ENCODE measurements at regions not wholly inside any gene's neighbourhood (a gene's known extent, or its start where the extent isn't known, plus 50 kb on each side); places are given as distances from the start of the nearest gene placed in this dataset.

DNA sequence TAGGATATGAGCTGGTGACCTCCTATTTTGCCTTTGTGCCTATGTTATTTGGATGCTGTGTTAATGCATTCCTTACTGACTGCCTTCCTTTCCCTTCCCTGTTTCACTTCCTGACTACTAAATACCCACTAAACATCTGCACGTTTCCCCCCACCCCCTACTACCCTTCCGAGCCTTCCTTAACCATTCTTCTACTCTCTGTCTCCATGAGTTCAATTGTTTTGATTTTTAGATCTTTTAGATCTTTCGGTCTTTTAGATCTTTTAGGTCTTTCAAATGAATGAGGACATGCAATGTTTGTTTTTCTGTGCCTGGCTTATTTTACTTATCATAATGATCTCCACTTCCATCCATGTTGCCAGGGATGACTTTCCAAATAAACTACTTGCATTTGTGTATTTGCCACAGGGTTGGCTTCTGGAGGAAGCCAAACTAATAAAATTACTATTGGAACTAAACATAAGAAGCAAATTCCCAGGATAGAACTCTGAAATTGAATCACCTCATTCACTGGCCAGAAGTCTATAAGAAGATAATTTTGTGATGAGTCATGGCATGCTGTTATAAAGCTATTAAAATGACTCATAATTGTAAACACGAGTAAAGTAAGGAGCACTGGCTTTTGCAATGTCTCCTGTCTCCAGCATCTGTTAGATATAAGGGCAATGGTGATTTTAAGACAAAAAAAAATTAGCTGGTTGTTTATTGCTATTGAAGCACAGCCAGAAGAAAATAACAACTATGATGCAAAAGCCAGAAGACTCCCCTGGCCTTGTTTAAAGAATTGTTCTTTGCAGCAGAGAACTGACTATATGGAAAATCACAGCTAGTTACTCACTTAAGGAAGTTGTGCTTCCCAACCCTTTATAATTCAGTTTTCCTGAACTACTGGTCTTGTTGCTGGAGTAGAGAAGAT is 586.3 kb downstream of the LRFN5 start:
- peak; percentile 58 for DNase-seq (ENCODE audit: low spot score)

DNA sequence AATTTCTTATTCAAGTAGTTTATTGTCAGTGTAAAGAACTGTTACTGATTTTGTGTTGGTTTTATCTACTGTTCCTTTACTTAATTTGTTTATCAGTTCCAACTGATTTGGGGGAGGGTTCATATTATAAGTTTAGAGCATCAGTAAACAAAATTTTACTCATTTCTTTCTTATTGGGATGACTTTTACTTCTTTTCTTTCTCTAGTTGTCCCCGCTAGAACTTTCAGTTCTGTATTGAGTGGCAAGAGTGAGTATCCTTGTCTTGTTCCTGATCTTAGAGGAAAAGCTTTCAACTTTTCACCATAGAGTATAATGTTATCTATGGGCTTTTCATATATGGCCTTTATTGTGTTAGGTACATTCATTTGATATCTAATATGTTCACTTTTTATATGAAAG is 584.1 kb downstream of the LRFN5 start:
- DNase-seq (ENCODE audit: low spot score): no peak

DNA sequence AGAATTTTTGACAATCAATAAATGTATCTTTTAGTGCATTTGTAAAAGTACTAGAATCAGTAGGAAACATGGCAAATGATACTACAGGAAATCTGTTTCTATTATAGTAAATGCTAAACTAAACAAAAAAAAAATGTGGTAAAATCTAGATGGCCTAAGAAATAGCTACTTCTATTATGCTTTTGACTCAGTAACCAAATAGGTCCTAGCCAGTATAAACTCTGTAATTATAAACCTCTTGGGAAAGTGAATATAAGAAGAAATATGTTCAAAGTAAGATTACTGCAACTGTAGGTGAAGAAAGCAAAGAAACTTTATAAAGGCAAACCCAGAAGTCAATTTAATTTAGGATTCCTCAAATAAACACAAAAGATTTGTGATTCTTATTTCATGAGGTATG is 581.2 kb downstream of the LRFN5 start:
- no peak for DNase-seq (ENCODE audit: low spot score)

DNA sequence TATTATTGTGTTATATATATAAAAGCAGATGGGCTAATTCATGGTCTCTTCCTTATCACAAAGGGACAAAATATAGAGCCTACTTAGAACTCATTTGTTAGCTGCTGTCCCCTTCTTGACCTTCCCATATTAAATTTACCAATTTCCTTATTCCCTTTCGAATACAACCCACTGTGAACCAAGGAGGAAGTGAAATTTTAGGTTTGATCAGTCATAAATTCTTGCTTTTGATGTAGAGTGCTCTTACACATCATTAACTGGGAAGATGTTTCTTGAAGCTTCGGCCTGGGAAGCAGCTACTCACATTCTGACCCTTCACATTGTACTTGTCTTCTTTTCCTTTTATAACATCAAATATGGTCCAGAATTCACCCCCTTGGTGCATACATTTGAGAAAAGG is 579.0 kb downstream of the LRFN5 start:
- no peak for DNase-seq (ENCODE audit: low spot score)

DNA sequence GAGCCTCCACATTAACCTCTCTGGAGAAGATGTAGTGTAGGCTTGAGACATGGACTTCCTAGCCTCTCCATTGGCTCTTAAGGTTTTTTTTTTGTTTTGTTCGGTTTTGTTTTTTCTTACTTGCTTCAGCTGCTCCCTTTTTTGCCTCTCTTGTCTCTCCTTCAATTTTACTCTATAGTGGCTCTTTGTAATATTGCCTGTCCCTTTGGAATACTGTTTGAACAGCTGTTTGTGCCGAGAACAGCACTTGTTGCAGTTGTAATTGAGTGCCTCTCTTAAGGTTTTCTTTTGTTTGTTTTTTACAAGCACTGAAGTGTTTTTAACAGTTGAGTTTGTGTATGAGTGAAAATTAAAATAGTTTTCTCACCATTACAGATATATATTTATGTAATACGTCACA is 567.7 kb downstream of the LRFN5 start:
- no peak for DNase-seq (ENCODE audit: low spot score)

DNA sequence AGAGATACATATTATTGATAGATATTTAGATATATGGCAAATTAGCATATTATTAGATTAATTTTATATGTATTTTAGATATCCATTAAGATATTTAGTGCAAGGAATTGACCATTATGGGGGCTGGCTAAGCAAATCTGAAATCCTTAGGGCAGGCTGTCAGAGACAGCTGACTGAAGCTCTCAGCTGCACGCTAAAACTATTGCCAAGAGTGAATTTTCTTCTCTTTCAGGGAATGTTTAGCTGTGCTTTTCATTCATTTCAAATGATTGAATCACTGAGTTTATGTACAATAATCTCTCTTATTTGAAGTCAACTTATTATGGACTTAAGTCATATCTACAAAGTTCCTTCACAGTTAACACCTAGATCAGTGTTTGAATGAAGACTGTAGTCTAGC is 566.5 kb downstream of the LRFN5 start:
- no peak for DNase-seq (ENCODE audit: low spot score)

DNA sequence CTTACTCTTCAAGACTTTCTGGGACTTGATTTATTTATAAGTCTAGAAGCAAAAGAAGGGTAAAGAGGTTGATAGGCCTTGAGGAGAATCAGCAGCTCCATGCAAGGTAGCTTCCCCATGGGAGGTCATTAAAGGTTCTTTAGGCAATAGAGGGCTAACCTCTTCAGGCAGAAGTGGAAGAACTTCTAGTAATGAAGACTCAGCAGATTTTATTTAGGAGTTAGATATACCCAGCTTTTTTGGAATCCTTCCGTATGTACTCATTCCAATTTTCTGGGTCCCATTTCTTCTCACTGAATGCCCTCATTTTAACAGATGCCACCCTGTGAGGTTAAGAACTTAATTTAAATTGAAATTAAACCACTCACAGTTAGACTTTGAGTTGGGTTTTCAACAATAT is 565.6 kb downstream of the LRFN5 start:
- no peak for DNase-seq (ENCODE audit: low spot score)

DNA sequence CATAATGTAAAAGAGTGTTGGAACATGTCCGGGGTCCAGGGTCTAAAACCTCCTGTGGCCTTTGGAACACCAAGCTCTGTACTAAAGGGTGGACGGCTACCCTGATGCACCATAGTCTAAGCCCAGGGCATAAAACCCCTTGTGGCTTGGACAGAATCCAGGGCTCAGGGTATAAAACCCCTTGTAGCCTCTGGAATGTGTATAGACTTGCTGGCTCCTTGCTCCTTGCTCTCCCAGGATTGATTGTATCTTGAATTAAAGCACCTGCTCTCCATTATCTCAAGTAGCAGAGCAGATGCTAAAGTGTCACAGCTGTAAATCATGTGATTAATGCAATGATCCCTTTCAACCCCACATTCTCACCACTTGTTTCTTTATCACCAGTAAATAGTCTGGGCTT is 556.5 kb downstream of the LRFN5 start:
- DNase-seq (ENCODE audit: low spot score): no peak

DNA sequence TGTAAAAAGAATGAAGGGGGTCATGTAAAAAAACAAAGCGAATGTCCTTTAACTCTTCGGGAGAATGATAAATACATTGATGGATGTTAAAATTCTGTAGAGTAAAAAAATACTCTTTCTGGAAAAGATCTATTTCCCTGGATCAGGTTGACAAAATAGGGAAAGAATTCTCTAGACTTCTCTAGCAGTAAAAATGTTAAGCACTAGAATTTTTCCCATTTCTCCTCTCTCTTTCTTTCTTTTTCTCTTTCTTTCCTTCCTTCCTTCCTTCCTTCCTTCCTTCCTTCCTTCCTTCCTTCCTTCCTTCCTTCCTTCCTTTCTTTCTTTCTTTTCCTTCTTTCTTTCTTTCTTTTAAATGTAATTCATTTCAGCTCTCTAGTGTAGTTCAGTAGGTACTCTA is 552.5 kb downstream of the LRFN5 start:
- no peak for DNase-seq (ENCODE audit: low spot score)

DNA sequence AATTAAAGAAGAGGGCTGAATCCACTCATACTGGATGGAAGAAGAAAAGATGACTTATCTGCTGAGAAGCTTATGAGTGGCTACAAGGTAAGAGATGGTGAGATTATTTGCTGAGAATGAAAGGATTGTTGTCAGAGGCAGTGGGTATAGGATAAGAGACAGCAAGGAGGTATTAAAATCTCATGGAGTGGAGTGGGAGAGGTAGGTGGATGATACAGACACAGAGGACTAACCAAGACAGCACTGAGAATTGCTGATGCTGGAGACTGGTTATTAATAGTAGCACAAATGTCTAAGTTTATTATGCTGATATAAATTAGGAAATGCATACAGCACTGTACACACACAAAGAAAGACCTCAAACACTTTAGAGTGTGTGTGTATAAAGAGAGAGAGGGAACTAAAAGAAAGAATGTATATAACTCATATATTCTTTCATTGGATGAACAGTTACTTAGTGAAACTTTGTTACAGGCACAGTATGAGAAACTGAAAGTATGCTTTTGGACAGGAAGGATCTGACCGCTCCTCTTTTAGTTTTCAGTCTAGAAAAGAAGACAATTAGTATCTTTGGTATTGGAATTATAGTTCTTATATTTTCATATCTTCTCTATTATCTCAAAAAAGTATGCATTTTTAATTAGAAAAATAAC is 543.1 kb downstream of the LRFN5 start:
- DNase-seq (ENCODE audit: low spot score): no peak

DNA sequence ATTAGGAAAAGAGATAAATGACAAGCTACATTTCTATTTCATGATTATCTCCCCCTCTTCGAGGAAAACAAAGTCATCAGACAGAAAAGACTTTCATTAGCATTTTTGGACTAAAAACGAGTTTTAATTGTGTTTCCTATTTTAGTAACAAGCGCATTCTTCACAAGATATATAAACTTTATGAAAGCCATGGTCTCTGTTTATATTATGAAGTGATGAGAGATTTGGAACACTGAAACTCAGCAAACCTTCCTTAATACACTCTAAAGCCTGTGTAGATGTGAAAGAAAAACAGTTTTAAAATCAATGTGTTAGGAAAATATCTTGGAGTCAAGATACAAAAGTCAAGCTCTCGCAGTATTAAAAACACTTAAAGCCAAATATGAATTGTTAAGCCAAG is 539.1 kb downstream of the LRFN5 start:
- no peak for DNase-seq (ENCODE audit: low spot score)

DNA sequence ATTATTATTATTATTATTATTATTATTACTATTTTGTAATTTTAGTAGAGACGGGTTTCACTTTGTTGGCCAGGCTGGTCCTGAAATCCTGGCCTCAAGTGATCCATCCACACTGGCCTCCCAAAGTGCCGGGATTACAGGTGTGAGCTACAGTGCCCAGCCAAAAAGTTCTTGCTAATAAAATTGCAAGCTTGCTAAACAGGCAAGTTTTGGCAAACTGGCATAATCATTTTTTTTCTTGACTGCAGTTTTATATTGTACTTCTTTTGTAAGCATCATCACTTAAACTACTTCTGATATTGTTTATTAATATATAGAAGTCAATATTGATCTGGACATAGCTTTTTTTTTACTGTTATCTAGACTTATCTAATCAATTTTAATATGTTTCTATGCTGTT is 536.4 kb downstream of the LRFN5 start:
- DNase-seq (ENCODE audit: low spot score): no peak

DNA sequence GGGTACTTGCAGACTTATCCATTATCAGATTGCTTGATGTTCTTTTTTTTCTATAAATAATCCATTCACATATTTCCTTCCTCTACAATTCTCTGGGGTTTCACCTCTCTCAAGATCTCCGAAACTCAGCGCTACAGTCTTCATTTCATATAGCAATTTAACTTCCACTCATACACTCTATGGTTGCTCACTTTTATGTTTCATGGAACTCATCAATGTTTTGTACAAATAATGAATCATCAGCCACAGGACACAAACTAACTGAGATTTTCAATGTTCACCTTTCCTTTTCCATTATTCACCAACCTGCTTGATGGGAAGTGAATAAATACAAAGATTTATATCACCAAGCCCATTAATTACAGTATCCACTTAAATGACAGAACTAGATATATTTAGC is 534.7 kb downstream of the LRFN5 start:
- no peak for DNase-seq (ENCODE audit: low spot score)

DNA sequence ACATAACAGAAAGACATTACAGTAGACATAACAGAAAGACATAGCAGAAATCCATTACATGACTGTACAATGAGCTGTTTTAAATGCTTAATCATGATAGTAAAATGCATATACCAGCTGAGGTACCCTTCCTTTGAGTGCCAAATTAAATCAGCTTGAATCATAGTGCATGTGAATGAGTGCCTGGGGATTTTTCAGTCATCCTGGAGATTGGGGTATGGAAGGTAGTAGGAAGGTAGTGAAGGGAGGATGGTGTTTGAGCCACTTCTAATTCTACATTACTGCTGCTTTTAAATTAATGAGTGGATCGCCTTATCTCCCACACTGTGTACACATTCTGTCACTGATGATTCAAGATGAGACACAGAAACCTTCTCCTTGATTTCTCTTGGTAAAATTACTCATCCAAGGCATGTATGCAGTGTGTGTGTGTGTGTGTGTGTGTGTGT is 534.2 kb downstream of the LRFN5 start:
- DNase-seq (ENCODE audit: low spot score): peak; percentile 10

DNA sequence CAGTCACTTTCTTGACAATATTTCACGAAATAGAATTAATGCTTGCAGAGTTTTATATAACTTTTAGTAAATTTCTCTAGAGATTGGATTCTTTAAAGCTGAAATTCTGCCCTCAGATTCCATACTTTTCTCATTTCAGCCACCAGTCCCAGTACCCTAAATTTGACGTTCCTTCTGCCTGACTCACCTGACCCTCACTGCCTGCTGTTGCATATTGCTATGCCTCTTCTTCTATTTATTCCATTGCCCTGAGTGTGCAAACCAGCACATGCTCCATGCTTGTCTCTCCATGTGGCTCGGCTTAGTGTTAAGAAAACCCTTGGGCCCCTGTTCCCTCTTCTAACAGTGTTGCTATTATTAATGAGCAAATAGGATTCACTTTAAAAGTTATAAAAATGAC is 533.3 kb downstream of the LRFN5 start:
- DNase-seq (ENCODE audit: low spot score): no peak

DNA sequence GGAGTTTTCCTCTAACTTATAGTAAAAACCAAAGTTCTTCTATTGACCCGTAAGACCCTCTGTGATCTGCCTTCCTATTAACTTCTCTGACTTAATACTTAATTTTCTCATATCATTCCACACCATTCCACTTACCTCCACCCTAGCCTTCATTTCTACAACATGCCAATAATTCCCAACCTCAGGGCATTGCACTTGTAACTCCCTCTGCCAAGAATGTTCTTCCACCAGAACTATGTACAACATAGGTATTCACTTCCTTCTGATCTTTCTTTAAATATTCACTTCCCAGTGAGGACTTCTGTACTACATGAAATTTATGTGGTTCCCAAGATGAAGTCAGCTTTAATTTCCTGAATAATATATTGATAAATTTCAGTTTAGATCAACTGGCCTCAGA is 531.7 kb downstream of the LRFN5 start:
- no peak for DNase-seq (ENCODE audit: low spot score)

DNA sequence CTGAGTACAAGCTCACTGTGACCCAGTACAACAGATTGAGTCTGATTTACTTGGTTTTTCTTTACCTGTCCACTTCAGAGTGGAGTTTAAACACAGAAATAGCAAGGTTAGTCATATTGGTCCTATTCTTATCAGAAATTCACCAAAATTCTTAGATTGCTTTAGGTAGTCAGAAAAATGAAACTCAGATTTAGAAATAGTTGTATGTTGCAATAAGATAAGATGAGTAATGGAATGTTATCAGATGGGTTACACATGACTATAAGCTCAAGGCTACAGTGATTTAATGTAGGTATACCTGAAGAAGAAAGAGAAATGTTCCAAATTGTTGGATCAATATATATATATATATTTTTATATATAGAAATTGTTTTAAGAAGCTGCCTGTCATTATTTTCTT is 524.1 kb downstream of the LRFN5 start:
- DNase-seq (ENCODE audit: low spot score): no peak

DNA sequence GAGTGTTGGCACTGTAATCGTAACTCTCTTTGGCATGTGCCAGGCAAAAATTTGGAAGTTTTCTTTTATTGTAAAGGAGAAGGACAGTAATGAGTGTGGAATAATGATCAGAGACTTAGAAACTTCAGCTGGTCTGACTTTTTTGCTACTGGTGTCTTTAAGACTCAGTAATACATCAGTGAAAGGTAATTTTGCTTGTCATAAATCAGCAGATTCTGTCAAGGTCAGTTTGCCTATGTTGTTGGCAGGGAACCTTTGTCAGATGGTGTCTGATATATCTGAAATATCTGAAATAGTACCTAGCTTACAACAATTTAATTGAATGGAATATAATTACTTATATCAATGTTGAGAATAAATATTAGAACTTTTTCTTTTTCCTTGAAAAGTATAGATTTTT is 516.9 kb downstream of the LRFN5 start:
- no peak for DNase-seq (ENCODE audit: low spot score)

DNA sequence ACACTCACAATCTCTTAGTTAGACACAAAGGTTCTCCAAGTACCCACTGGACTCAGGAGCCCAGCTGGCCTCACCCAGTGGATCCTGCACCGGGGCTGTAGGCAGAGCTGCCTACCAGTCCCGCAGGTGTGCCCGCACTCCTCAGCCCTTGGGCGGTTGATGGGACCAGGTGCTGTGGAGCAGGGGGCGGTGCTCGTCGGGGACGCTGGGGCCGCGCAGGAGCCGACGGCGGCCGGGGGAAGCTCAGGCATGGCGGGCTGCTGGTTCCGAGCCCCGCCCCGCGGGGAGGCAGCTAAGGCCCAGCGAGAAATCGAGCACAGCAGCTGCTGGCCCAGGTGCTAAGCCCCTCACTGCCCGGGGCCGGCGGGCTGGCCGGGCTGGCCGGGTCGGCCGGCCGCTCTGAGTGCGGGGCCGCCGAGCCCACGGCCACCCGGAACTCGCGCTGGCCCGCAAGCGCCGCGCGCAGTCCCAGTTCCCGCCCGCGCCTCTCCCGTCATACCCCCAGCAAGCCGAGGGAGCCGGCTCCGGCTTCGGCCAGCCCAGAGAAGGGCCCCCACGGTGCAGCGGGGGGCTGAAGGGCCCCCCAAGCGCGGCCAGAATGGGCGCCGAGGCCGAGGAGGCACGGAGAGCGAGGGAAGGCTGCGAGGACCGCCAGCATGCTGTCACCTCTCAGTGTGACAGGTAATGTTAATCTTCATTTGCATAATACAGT is 506.8 kb downstream of the LRFN5 start:
- DNase-seq (ENCODE audit: low spot score): no peak

DNA sequence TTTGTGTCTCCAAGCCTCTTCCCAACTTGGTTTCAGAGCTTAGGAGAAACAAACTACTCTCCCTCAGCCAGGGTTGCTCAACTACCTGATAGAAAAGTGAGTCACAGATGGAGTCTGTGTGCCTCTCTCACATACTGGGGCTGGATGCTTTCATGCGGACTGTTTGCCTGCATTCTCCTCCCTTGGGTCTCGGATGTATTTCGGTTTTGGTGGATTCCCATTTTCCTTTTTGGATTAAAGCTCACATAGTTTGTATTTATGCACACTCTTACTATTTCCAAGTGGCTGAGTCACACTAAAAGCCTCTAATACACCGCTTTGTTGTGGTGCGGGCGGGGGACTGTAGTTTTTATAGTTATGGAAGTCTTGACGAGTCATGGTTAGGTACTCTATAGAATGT is 505.4 kb downstream of the LRFN5 start:
- no peak for DNase-seq (ENCODE audit: low spot score)

DNA sequence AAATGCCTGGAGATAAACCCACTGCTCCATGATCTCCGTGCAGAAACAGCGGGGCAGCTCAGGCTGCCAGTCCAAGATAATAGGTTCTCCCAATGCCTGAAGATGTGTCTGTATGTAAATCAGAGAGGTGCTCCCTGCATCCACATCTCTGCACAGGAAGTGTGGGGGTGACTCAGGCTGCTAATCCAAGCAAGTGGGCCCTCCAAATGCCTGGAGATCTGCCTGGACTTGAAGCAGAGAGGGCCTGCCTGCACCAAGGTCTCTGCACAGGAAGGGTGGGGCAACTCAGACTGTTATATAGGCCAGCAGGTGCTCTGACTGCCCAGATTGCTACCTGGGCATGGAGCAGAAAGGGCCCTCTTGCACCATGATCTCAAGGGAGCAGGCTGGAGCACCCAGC is 504.7 kb downstream of the LRFN5 start:
- DNase-seq (ENCODE audit: low spot score): no peak

DNA sequence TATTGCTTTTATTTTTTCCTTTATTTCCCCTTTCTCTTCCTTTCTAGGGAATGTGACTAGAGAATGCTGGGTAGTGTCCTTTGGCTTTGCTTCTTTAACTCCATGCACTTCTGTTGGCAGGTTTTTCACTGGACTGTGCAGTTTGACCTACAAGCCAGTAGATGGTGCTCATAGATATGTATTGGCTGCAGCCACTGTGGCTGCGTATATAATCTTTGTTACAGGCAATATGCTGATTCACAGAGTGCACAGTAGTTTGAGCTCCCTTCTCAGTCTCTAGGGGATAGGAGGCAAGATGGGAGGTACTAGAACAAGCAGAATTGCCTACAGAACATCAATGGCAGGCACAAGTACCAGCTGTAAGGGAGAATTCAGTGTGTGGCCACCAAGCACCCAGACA is 503.5 kb downstream of the LRFN5 start:
- DNase-seq (ENCODE audit: low spot score): peak; percentile 39

DNA sequence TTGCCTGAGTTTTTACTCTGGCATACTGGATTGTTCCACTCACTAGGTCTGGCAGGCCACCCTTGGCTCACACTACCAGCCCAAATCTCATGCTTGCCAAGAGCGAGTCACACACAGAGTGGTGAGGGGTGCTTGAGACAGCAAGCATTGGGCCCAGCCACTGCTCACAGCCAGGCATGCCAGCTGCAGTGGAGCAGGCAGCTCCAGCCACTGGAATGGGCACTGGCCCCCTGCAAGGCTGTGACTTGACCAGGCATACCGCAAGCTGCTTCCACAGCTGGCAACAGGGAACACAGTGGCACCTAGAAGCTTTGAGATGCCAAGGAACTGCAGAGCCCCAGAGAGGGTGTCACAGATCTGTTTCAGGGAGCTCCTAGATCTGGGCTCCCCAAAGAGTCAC is 488.5 kb downstream of the LRFN5 start:
- no peak for DNase-seq (ENCODE audit: low spot score)

Measured in GM03348 (cell line).